ENCODE measurements at regions not wholly inside any gene's neighbourhood (a gene's known extent, or its start where the extent isn't known, plus 50 kb on each side); places are given as distances from the start of the nearest gene placed in this dataset.
"Not testable (repeated sequence)": the region's sequence is repeated elsewhere in the genome, so short reads cannot be mapped to it uniquely, and the experiment has no call there.

DNA sequence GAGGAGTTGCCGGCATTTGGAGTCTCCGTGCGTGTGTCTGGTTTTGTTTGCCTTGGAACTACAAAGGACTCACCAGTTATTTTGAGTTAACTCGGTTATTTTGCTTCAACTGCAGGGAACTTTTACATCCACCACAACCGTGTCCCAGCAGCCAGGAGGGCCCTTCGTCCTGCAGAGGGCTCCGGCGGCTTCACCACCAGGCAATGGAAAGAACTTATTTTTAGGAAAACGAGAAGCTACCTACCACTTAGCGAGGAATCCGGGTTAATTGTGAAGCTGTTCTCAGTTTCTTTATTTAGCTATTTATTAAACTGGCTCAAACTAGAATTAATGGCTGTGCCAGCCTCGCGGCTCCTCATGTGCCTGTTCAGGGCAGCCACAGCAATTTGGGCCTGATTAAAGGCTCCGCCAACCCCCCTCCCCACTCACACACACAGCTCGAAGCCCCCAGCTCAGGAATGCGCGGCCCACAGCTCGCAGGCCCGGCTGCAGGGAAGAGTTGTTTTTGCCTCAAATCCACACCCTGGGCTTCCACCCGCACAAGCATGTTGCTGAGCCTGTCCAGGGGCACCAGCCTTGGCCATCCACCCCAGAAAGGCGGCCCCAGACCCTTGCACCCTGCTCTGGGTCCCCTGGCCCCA lies 55.9 kb upstream of the FGF3 start:
- H3K36me3 Mint-ChIP-seq (ENCODE audit: low read depth, unreplicated experiment) = no peaks in the 10 kb centered on the region
- H3K4me1 Mint-ChIP-seq (ENCODE audit: unreplicated experiment) = no peaks in the 10 kb centered on the region
- H3K4me3 Mint-ChIP-seq (ENCODE audit: unreplicated experiment) = no peak overlapping the region
- H3K9me3 Mint-ChIP-seq (ENCODE audit: unreplicated experiment) = no peaks in the 10 kb centered on the region
- no peak for DNase-seq (ENCODE audit: low spot score)
- TF ChIP-seq, protein P1, sequence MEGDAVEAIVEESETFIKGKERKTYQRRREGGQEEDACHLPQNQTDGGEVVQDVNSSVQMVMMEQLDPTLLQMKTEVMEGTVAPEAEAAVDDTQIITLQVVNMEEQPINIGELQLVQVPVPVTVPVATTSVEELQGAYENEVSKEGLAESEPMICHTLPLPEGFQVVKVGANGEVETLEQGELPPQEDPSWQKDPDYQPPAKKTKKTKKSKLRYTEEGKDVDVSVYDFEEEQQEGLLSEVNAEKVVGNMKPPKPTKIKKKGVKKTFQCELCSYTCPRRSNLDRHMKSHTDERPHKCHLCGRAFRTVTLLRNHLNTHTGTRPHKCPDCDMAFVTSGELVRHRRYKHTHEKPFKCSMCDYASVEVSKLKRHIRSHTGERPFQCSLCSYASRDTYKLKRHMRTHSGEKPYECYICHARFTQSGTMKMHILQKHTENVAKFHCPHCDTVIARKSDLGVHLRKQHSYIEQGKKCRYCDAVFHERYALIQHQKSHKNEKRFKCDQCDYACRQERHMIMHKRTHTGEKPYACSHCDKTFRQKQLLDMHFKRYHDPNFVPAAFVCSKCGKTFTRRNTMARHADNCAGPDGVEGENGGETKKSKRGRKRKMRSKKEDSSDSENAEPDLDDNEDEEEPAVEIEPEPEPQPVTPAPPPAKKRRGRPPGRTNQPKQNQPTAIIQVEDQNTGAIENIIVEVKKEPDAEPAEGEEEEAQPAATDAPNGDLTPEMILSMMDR (IDR thresholded peaks at IDR 0.05; ENCODE audit: unreplicated experiment) = no peak
- H3K27ac Mint-ChIP-seq (ENCODE audit: unreplicated experiment) = no peak overlapping the region
- H3K27me3 Mint-ChIP-seq (ENCODE audit: unreplicated experiment) = no peaks in the 10 kb centered on the region

GRCh38 chr11:69876013-69876412 lies 56.8 kb upstream of the FGF3 start:
- H3K27me3 Mint-ChIP-seq (ENCODE audit: unreplicated experiment) = no peaks in the 10 kb centered on the region
- DNase-seq (ENCODE audit: low spot score) = no peak
- no peaks in the 10 kb centered on the region for H3K36me3 Mint-ChIP-seq (ENCODE audit: low read depth, unreplicated experiment)
- TF ChIP-seq, protein P1 (IDR thresholded peaks at IDR 0.05; ENCODE audit: unreplicated experiment) = no peak
- no peak overlapping the region for H3K4me3 Mint-ChIP-seq (ENCODE audit: unreplicated experiment)
- no peak overlapping the region for H3K27ac Mint-ChIP-seq (ENCODE audit: unreplicated experiment)
- H3K4me1 Mint-ChIP-seq (ENCODE audit: unreplicated experiment) = no peaks in the 10 kb centered on the region
- no peaks in the 10 kb centered on the region for H3K9me3 Mint-ChIP-seq (ENCODE audit: unreplicated experiment)

- Mint-ChIP-seq H3K4me3 (ENCODE audit: unreplicated experiment) (no peak overlapping the region), H3K9me3 (ENCODE audit: unreplicated experiment) (no peaks in the 10 kb centered on the region), H3K4me1 (ENCODE audit: unreplicated experiment) (no peaks in the 10 kb centered on the region), H3K27me3 (ENCODE audit: unreplicated experiment) (no peaks in the 10 kb centered on the region), H3K36me3 (ENCODE audit: low read depth, unreplicated experiment) (no peaks in the 10 kb centered on the region), H3K27ac (ENCODE audit: unreplicated experiment) (no peak overlapping the region)
- DNase-seq (ENCODE audit: low spot score) = no peak
- TF ChIP-seq, protein P1 (IDR thresholded peaks at IDR 0.05; ENCODE audit: unreplicated experiment) = no peak
These were observed 58.0 kb upstream of the FGF3 start for GRCh38 chr11:69877235-69877634.

GRCh38 chr11:69877704-69878103 lies 58.5 kb upstream of the FGF3 start:
- not testable (repeated sequence) for H3K27me3 Mint-ChIP-seq (ENCODE audit: unreplicated experiment); H3K9me3 Mint-ChIP-seq (ENCODE audit: unreplicated experiment); H3K27ac Mint-ChIP-seq (ENCODE audit: unreplicated experiment)

GRCh38 chr11:69878144-69878883 lies 59.1 kb upstream of the FGF3 start:
- Mint-ChIP-seq H3K4me1 (ENCODE audit: unreplicated experiment) (no peaks in the 10 kb centered on the region), H3K9me3 (ENCODE audit: unreplicated experiment) (no peaks in the 10 kb centered on the region), H3K27me3 (ENCODE audit: unreplicated experiment) (no peaks in the 10 kb centered on the region), H3K4me3 (ENCODE audit: unreplicated experiment) (no peak overlapping the region), H3K27ac (ENCODE audit: unreplicated experiment) (no peak overlapping the region), H3K36me3 (ENCODE audit: low read depth, unreplicated experiment) (no peaks in the 10 kb centered on the region)
- no peak for DNase-seq (ENCODE audit: low spot score)
- TF ChIP-seq, protein P1 (IDR thresholded peaks at IDR 0.05; ENCODE audit: unreplicated experiment) = no peak

More at GRCh38 chr11:69877704-69878103, 58.5 kb upstream of the FGF3 start:
- H3K4me1 Mint-ChIP-seq (ENCODE audit: unreplicated experiment); DNase-seq (ENCODE audit: low spot score); H3K36me3 Mint-ChIP-seq (ENCODE audit: low read depth, unreplicated experiment); H3K4me3 Mint-ChIP-seq (ENCODE audit: unreplicated experiment): not testable (repeated sequence)
